NCI-H524 (cell line): ENCODE measurements at regions not wholly inside any gene's neighbourhood (a gene's known extent, or its start where the extent isn't known, plus 50 kb on each side); places are given as distances from the start of the nearest gene placed in this dataset.
"Not testable (repeated sequence)": the region's sequence is repeated elsewhere in the genome, so short reads cannot be mapped to it uniquely, and the experiment has no call there.

Experiments
- DNase-seq, 2 experiments: peaks; one replicate each; lab custom pipeline; 2025; lab: John Stamatoyannopoulos, UW

GRCh38 chr4:1589098-1589497 lies 95.0 kb downstream of the FAM53A start:
- no peak for DNase-seq

- no peak for DNase-seq
Observed at GRCh38 chr4:1588306-1588705, 95.8 kb downstream of the FAM53A start.

- DNase-seq: no peak
Observed at GRCh38 chr4:1584498-1584897, 99.6 kb downstream of the FAM53A start.

GRCh38 chr4:1583859-1584258 lies 100.3 kb downstream of the FAM53A start:
- DNase-seq: no peak

GRCh38 chr4:1583051-1583785 lies 100.9 kb downstream of the FAM53A start:
- DNase-seq: no peak

GRCh38 chr4:1582227-1582626 lies 101.9 kb downstream of the FAM53A start:
- DNase-seq: no peak

GRCh38 chr4:1581164-1581894 lies 102.8 kb downstream of the FAM53A start:
- not testable (repeated sequence) for DNase-seq

GRCh38 chr4:1580692-1581012 lies 103.5 kb downstream of the FAM53A start:
- not testable (repeated sequence) for DNase-seq

- peak in 1 of 2 experiments; percentile 37 for DNase-seq
Observed at GRCh38 chr4:1579901-1580691, 104.0 kb downstream of the FAM53A start.

- no peak for DNase-seq
Observed at GRCh38 chr4:1579001-1579900, 104.9 kb downstream of the FAM53A start.

- no peak for DNase-seq
Observed at GRCh38 chr4:1578251-1578773, 105.8 kb downstream of the FAM53A start.

- no peak for DNase-seq
Observed at GRCh38 chr4:1577822-1578217, 106.3 kb downstream of the FAM53A start.

GRCh38 chr4:1576961-1577821 lies 106.9 kb downstream of the FAM53A start:
- no peak for DNase-seq

- DNase-seq: no peak
Observed at GRCh38 chr4:1576304-1576960, 107.7 kb downstream of the FAM53A start.

GRCh38 chr4:1575418-1576303 lies 108.5 kb downstream of the FAM53A start:
- DNase-seq: no peak

GRCh38 chr4:1574601-1575417 lies 109.3 kb downstream of the FAM53A start:
- no peak for DNase-seq

- DNase-seq: no peak
Observed at GRCh38 chr4:1573830-1574459, 110.2 kb downstream of the FAM53A start.
